Gastroesophageal sphincter (tissue), 4 donors: ENCODE measurements at regions not wholly inside any gene's neighbourhood (a gene's known extent, or its start where the extent isn't known, plus 50 kb on each side); places are given as distances from the start of the nearest gene placed in this dataset.

Experiments used
- ATAC-seq: fragments of 150-250 bp; one replicate; pipeline ENCODE4 v1.9.1; 2016; ENCODE audit warnings: mild to moderate bottlenecking, moderate library complexity
- H3K27ac ChIP-seq, 4 donors: fragments of 200-600 bp; sonication (generic) in 3 of 4; 1 replicate in 3 of 4; 2 replicates in 1 of 4; pipeline ENCODE4 v1.5.1; 2016 to 2019
- H3K27me3 ChIP-seq: fragments of 200-600 bp; sonication (generic); one replicate; pipeline ENCODE4 v1.5.1; 2019
- H3K36me3 ChIP-seq, 2 donors: fragments of 200-600 bp; sonication (generic); one replicate each; pipeline ENCODE4 v1.5.1; 2019; ENCODE audit warnings: control low read depth in 1 of 2
- H3K4me1 ChIP-seq, 3 donors: fragments of 200-600 bp; sonication (generic); 1 replicate in 2 of 3; 2 replicates in 1 of 3; pipeline ENCODE4 v1.5.1; 2016 to 2019; ENCODE audit warnings: control low read depth in 2 of 3
- H3K4me3 ChIP-seq, 2 donors: fragments of 200-600 bp; sonication (generic); one replicate each; pipeline ENCODE4 v1.5.1; 2019; ENCODE audit warnings: mild to moderate bottlenecking in 1 of 2, moderate library complexity in 1 of 2
- H3K9me3 ChIP-seq, 3 donors: fragments of 200-600 bp; sonication (generic); one replicate each; pipeline ENCODE4 v1.5.1; 2017 to 2019; ENCODE audit warnings: control low read depth in 2 of 3
- EP300 ChIP-seq: sonication (generic); formaldehyde crosslinking; IDR thresholded peaks from one replicate; pipeline ENCODE4 v1.6.1; 2017; ENCODE audit warnings: antibody characterized with exemption, mild to moderate bottlenecking
- POLR2A ChIP-seq, 2 donors: fragments of 450-650 bp; IDR thresholded peaks; one replicate each; pipeline ENCODE4 v1.6.1; 2017; ENCODE audit warnings: antibody characterized with exemption in 2 of 2, mild to moderate bottlenecking in 2 of 2, moderate library complexity in 1 of 2
- POLR2AphosphoS5 ChIP-seq: sonication (generic); formaldehyde crosslinking; IDR thresholded peaks from one replicate; pipeline ENCODE4 v1.6.1; 2017; ENCODE audit warnings: antibody characterized with exemption
- WGBS, 2 donors: methylation state at CpG; one replicate each; pipeline ENCODE4 v1.1.5; 2018; ENCODE audit warnings: low coverage in 1 of 2; 5-methylcytosine and 5-hydroxymethylcytosine counted together
- TF ChIP-seq, protein P1 (sequence below), 4 experiments: fragments of 200-600 bp in 2 of 4; fragments of 450-650 bp in 2 of 4; sonication (generic) in 1 of 4; IDR thresholded peaks; one replicate each; pipeline ENCODE4 v1.5.1; 2017 to 2019; ENCODE audit warnings: antibody characterized with exemption in 4 of 4, mild to moderate bottlenecking in 2 of 4, moderate library complexity in 2 of 4

DNA sequence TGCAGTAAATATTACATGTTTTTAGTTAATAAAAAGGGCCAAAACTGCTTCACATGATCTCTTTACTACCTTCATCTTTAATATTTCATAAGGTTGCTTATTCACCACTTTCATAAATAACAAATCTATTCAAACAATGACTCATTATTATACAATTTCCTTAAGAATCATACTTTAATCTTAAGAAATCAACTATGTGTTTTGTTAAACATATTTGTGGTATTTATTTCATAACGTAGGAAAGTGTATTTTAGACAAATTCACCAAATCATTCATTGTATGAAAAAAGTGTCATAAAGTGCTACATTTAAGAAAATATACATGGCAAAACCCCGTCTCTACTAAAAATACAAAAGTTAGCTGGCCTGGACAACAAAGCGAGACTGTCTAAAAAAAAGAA lies 150.5 kb upstream of the RXFP1 start:
- Histone ChIP-seq H3K9me3 (peaks cover 0 to 4% (median 0%) of the 10 kb centered on the region in 3 donors), H3K4me1 (no peaks in the 10 kb centered on the region), H3K27ac (no peak overlapping the region), H3K27me3 (no peaks in the 10 kb centered on the region), H3K36me3 (no peaks in the 10 kb centered on the region), H3K4me3 (no peak overlapping the region)
- TF ChIP-seq, protein P1, sequence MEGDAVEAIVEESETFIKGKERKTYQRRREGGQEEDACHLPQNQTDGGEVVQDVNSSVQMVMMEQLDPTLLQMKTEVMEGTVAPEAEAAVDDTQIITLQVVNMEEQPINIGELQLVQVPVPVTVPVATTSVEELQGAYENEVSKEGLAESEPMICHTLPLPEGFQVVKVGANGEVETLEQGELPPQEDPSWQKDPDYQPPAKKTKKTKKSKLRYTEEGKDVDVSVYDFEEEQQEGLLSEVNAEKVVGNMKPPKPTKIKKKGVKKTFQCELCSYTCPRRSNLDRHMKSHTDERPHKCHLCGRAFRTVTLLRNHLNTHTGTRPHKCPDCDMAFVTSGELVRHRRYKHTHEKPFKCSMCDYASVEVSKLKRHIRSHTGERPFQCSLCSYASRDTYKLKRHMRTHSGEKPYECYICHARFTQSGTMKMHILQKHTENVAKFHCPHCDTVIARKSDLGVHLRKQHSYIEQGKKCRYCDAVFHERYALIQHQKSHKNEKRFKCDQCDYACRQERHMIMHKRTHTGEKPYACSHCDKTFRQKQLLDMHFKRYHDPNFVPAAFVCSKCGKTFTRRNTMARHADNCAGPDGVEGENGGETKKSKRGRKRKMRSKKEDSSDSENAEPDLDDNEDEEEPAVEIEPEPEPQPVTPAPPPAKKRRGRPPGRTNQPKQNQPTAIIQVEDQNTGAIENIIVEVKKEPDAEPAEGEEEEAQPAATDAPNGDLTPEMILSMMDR (IDR thresholded peaks at IDR 0.05) = no peak
- TF ChIP-seq EP300 (no peak), POLR2A (IDR thresholded peaks at IDR 0.05) (no peak)
- ATAC-seq = no peak
- WGBS, 2 donors = 76 to 82% methylated on average over 3 of the region's 3 CpGs

DNA sequence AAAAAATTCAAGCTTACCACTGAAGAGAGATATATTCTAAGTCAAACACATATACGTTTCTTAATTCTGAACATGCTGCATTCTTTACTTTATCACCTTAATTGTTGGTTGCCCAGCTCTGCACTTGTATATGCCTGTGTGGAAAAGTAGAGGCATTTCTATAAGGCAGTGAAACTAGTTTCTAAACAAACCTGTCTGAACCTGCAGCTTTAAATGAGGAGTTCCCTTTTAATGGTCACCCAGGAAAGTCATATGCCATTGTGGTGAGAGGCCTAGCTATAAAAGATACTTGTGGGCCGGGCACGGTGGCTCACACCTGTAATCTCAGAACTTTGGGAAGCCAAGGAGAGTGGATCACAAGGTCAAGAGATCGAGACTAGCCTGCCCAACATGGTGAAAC lies 147.4 kb upstream of the RXFP1 start:
- ATAC-seq = no peak
- Histone ChIP-seq H3K27ac (no peak overlapping the region), H3K36me3 (no peaks in the 10 kb centered on the region), H3K4me1 (no peaks in the 10 kb centered on the region), H3K27me3 (no peaks in the 10 kb centered on the region), H3K9me3 (no peaks in the 10 kb centered on the region), H3K4me3 (no peak overlapping the region)
- TF ChIP-seq POLR2AphosphoS5 = no peak
- no peak for TF ChIP-seq POLR2A (IDR thresholded peaks at IDR 0.05)
- TF ChIP-seq, protein P1 (IDR thresholded peaks at IDR 0.05) = no peak
- no peak for TF ChIP-seq EP300
- 73 to 86% methylated on average over 4 of the region's 4 CpGs for WGBS, 2 donors

DNA sequence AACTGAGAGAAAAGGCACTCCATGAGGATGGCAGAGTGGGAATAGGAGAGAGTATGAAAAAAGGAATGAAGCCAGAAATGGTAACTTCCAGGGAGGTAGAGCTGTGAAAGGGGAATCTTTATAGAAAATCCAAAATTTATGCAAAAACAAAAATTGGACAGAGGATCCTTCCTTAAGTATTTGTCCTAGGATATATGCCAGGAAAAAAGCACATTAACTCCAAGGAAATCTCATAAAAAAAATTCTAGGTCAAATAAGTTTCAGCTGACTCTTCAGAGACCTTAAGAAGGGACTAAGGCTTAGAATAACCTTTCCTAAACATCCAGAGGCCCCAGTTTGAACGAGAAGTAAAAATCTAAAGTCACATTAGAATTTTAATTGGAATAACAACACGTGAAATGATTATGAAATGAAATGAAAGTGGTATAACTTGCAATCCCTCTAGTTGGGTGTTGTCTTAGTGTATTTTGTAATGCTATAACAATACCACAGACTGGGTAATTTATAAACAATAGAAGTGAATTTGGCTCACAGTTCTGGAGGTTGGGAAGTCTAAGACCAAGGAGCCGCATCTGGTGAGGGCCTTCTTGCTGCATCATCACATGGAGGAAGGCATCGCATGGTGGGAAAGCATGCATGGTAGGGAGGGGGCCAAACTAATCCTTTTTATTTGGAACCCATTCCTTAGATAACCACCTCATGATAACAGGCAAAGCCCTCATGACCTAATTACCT lies 145.4 kb upstream of the RXFP1 start:
- WGBS, 2 donors = 51 to 56% methylated on average over 4 of the region's 4 CpGs
- no peak overlapping the region for H3K4me3 ChIP-seq
- H3K27me3 ChIP-seq = no peaks in the 10 kb centered on the region
- H3K9me3 ChIP-seq = no peaks in the 10 kb centered on the region
- no peak overlapping the region for H3K27ac ChIP-seq
- H3K36me3 ChIP-seq = no peaks in the 10 kb centered on the region
- no peaks in the 10 kb centered on the region for H3K4me1 ChIP-seq
- ATAC-seq = no peak
- TF ChIP-seq POLR2AphosphoS5 (no peak), EP300 (no peak), POLR2A (IDR thresholded peaks at IDR 0.05) (no peak)
- TF ChIP-seq, protein P1 (IDR thresholded peaks at IDR 0.05) = no peak

DNA sequence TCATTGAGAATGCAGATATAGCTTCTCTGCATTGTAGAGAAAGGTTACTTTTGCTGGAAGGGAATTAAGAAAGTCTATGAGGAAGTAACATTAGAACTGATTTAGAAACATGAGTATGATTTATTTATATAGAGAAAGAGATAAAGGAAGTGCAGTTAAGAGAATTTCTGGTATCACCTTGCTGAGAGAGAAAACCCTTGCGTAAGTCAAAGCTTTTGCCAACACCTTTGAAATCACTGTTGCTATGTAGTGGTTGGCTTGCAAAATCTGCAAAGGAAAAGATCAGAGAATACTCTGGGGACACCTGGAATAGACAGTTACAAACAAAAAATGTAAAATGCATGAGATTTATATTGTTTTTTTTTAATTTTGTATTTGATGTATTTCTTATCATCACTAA lies 137.3 kb upstream of the RXFP1 start:
- H3K27me3 ChIP-seq = no peaks in the 10 kb centered on the region
- H3K4me3 ChIP-seq = no peak overlapping the region
- ATAC-seq = no peak
- H3K27ac ChIP-seq = no peak overlapping the region
- H3K9me3 ChIP-seq = no peaks in the 10 kb centered on the region
- H3K36me3 ChIP-seq = no peaks in the 10 kb centered on the region
- no peaks in the 10 kb centered on the region for H3K4me1 ChIP-seq
- WGBS, 2 donors = 78 to 86% methylated on average over 1 of the region's 1 CpG
- TF ChIP-seq, protein P1 (IDR thresholded peaks at IDR 0.05) = no peak
- TF ChIP-seq POLR2AphosphoS5 (no peak), POLR2A (IDR thresholded peaks at IDR 0.05) (no peak), EP300 (no peak)

DNA sequence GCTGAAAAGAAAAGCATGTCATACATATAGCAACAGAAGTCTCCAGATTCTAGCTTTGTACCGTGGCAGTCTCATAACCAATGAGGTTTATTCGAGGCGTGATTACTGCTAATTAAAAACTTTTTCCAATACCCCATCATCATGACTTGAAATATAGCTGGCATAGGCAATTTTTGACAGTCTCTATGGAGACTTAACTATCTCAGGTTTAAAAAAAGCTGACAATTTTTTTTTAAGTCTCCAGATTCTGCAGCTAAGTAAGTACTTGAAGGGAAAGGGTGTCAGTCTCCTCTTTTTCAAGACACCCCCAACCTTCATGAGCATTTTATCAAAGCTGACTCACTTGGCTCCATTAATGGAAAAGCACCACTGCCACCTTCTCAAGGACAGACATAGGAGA lies 126.3 kb upstream of the RXFP1 start:
- Histone ChIP-seq H3K4me3 (no peak overlapping the region), H3K27me3 (no peaks in the 10 kb centered on the region), H3K4me1 (no peaks in the 10 kb centered on the region), H3K36me3 (no peaks in the 10 kb centered on the region), H3K27ac (no peak overlapping the region), H3K9me3 (no peaks in the 10 kb centered on the region)
- TF ChIP-seq EP300 (no peak), POLR2A (IDR thresholded peaks at IDR 0.05) (no peak), POLR2AphosphoS5 (no peak)
- TF ChIP-seq, protein P1 (IDR thresholded peaks at IDR 0.05) = no peak
- 92 to 100% methylated on average over 1 to 3 of the region's 3 CpGs for WGBS, 2 donors
- no peak for ATAC-seq
